IPS-NIHi11 (cell line): ENCODE measurements at regions not wholly inside any gene's neighbourhood (a gene's known extent, or its start where the extent isn't known, plus 50 kb on each side); places are given as distances from the start of the nearest gene placed in this dataset.
A peak's percentile ranks its signal among the peaks of the same experiment; 100 is the strongest.

Source experiments
- DNase-seq: peaks from one replicate; pipeline ENCODE4 v3.0.0; 2012; ENCODE audit warnings: mixed read lengths, low spot score

DNA sequence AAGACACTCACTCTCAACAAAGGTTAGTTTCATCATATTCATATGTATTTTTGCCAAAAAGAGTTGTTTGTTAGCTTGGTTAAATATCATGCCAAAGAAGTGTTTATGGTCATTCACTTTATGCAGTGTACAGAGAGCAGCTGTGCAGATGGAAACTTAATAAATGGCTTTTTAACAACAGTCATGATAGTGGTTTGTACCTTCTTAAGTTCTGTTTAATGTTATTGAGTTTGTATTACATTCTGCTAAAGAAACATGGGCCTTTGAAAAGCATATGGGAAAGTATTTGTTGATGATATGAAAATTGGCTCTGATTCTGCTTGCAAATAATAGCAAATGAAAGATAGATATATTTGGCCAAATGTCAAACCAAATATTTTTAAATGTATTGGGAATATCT is 607.3 kb downstream of the NCAM2 start:
- DNase-seq = no peak

DNA sequence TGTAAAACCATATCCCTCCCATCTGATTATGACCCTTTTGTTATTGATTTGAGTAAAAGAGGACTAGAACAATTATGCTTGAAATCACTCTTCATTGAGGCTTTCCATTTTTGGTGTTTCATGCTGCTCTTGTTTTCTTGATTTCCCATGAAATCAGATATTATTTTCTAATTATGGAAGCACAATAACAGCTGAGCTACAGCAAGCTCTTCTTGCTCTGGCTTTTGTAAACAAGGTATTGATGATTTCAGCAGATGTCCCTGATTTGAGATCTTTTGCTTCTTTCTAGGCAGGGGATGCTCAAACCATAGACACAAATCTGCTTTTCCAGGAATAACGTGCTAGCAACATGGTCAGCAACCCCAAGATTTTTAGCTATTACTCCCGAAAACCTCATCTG is 607.8 kb downstream of the NCAM2 start:
- DNase-seq = no peak

DNA sequence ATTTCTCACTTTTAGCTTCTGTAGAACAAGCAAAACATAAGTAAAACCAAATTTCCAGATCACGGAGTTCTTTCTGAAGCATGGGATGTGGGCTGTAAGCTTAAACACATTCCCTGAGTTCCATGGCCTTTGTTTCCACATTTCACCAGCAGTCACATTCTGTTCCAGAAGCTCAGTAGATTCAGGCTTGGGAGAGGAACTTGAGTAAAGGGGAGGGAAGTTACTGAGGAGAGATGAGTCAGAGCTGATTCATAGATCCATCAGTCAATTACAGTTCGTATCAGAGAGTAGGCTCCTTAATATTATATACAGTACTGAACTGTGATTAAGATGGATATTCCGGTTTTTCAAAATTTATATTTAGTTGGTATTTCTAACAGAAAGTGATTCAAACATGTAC is 614.3 kb downstream of the NCAM2 start:
- DNase-seq = peak; percentile 5

DNA sequence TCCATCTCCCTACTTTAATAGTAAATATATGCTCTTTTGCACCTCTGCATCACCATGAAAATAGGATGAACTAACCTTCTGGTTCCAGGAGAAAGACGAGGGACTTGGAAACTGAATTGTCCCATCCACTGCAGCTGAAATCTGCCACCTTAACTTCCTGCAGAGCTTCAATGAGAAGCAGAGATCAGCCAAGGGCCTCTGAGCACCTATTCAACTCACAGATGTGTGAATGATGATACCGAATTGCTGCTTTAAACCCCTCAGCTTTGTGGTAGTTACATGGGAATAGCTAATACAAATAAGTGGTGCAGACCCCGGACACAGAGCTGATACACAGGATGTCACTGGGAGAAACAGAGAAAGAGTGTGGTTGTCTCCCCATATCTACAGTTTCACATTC is 616.8 kb downstream of the NCAM2 start:
- DNase-seq = no peak

DNA sequence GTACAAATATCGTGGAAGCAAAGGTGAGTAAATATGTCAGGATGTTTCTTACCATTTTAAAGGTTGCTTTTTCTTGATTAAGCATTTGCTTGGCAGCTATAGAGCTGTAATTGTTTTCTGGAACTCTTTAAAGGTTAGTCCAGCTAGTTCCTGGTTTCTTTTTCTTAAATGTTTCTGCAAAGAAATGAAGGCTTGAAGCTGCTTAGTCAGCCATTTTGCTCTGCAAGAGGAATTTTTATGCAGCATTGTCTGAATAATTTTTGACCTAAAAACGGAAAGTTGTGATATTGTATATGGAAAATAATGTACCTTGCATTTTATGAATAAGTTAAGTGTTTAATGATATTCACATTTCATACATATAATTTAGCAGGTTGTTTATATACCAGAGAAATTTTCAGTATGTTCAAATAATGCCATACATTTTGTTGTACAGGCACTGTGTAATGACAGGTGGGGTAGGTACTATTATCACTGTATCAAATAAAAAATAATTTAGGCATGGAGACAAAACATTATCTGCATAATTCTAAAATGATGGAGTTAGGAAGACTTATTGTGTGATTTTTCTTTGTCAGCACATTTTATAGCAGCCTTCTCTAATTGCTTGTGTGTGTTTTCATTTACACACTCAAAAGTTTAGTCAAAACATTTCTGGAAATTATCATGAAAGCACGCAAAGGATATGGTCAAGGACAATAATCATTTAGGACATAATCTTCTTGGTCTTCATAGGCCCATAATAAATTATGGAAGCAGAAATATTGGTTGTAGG is 624.4 kb downstream of the NCAM2 start:
- DNase-seq = no peak

DNA sequence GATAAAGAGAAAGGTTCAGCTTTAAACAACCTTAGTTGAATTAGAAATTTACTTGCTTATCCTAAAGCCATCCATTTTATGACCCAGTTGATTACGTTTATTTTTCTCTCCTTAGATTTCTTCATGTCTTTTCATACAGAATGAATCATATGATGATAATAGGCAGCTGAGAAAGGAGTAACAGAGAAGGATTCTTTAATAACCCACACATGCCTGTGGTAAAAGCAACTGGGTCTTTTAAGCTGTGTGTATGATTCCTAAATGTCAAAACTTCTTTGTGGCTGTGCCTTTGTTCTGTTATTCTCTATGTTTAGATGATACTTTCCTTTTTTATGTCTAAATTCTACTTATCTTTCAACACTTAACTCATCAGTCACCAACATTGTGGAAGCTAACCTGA is 626.5 kb downstream of the NCAM2 start:
- DNase-seq = no peak

DNA sequence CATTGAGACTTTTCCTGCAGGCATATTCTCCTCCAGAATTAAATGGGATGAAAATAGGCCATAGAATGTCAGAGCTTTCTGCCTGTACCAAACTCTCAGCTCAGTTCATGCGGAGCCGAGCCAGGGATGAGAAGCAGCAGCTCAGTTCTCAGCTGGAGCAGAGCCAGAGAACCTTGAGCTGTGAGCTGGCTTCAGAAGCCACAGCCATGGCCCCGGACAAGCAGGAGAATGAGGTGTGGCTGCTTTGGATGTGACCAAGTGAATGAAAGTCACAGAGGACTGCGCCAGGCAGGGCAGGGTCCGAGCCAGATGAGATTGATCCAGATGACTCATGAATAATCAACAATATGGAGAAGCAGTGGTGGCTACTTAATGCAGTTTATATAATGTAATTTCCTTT is 633.8 kb downstream of the NCAM2 start:
- DNase-seq = no peak

DNA sequence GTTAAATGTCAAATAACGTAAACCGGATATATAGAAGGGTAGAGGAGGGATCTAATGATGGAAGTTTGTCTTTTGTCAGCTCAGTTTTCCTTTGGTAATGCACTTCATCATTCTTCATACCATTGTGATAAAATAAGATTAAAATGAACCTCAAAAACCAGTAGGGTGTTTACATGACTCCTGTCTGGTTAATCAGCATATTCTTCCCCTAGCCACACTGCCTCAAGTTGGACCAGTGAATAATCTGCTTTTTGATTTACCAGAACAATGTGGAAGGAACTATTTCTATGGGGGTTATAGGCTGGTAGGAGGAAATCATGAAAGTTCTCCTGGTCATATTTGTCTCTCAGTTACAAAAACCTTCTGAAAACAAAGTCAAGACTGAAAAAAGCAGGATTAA is 634.7 kb downstream of the NCAM2 start:
- no peak for DNase-seq

DNA sequence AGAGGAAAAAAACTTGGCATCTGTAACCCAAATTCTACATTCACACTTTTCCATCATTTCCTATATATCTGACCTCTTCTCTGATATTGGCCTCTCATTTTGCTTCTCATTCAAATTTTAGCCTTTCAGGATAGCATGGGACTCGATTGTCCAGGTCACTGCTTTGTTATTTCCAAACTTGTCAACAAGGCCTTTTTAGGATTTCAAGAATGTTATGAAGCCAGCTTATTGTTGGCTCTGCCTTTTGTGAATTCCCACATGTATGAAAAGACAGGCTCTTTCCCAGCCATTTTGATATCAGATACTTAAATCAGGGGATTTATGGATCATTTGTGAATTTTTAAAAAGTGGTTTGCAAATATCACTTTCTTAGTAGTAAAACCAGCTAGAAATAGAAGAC is 663.5 kb downstream of the NCAM2 start:
- no peak for DNase-seq

DNA sequence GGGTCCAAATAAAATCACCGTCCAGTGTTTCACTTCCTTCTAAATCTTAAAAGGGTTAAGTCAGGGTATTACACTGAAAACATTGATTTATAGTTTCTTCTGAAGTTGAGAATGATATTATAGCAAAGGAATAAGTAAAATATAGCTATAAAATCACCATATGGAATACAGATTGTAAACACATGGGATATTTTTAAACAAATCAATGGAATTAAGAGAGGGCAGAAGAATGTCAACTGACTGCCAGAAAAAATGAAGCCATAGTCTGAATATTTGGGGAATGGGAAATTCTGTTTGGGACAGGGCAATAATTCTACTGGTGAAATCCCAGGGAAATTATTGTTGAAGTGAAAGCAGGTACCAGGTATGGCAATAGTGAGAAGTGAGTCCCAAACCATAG is 664.6 kb downstream of the NCAM2 start:
- DNase-seq = no peak

DNA sequence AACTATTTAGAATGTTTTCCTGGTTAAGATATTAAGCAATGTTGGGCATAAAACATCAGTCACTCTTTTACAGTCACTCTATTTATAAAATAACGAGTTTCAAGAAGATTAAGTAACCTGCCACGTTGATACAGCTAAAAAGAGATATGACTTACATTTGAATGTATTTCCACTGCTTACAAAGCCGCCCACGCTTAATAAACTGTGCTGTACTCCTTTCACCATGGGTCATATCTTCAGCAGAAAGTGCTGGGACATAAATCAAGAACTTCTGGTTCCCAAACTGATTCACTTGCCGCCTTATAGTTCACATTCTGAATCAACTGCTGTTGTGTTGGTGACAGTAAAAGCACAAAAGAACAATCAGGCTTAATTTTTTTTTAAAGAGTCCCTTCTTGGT is 666.7 kb downstream of the NCAM2 start:
- DNase-seq = no peak

DNA sequence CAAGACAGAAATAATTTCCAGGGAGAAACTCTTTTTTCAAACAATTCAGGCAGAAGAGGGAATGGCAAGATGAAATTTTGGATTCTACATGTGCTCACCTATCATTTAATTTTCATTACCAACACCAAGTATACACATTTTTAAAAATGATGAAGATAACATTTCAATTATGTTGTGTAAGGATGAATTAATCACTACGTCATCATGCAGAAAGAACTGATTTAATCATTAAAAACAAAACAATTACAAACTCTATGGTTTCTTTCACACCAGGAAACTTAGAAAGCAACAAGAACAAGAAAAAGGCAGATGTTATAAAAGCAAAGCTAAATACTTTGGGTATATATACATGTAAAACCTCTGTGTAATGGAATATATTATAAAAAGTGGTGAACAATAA is 668.5 kb downstream of the NCAM2 start:
- DNase-seq = no peak

DNA sequence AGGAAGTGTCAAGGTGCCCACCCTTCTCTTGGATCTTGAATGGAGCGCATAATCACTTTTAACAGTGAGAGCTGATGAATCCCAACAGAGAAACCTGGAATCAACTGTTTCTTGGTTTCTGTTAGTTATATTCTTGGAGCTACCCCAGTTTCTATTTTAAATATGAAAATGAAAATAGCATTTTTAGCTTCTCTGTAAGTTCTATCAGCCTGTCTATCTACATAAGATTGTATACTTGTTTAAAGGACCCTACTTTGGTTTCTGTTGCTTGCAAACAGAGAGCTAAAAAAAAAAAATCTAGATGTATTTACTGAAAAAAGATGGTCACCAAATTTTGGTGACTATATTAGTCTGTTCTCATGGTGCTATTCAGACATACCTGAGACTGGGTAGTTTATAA is 670.0 kb downstream of the NCAM2 start:
- DNase-seq = no peak

DNA sequence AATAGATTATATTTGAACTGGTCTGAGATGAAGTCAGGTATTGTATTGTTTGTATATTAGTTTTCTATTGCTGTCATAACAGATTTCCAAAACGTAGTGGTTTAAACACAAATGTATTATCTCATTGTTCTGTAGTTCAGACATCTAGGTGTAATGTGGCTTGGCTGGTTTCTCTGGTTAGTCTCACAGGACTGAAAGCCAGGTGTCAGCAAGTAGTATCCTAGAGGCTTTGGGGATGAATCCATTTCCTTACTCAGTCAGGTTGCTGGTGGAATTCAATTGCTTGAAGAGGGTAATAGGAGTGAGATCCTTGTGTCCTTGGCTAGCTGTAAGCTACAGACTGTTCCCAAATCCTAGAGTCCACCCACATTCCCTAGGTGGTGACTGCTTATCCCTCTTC is 675.8 kb downstream of the NCAM2 start:
- no peak for DNase-seq

DNA sequence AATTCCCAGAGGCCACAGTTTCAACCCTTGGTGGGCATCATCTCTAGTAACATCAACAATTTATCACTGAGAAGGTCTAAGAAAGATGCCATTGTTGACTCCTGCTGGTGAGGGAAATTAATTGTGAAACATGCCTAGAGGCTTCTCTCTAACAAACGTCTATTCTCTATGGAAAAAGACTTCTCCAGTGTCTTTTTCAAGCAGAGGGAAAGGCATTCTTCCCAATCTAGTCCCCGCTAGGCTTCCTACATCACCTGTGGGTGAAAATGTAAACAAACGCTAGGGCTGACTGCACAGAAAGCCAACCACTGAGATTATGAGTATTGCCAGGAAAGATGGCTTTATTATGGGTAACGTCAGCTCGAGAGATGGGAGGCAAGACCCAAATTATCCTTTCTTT is 677.4 kb downstream of the NCAM2 start:
- no peak for DNase-seq

DNA sequence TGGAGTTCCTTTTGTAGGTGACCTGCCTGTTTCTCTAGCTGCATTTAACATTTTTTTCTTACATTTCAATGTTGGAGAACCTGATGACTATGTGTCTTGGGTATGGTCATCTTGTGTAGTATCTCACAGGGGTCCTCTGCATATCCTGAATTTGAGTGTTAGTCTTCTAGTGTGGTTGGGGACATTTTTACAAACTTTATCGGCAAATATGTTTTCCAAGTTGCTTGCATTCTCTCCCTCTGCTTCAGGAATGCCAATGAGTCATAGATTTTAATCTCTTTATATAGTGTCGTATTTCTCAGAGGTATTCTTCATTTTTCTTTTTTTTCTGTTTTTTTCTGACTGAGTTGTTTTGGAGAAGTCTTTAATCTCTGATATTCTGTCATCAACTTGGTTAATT is 684.0 kb downstream of the NCAM2 start:
- DNase-seq = no peak

DNA sequence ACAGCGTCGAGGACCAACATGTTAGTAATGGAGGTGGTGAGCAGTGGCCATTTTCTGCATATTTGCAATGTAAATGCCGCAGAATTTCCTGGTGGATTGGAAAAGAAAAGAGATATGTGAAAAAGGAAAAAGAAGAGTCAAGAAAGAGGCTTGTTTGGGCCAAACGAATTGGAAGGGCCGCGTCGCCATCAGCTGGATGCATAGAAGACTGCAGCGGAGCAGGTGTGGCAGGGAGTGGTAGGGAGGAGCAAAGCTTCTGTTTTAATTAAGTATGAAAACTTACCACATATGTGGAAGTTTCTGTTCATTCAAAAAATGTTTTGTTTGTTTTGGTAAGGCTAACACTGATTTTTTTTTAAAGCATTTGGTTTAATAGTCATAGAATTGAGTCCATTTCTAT is 690.7 kb downstream of the NCAM2 start:
- no peak for DNase-seq

DNA sequence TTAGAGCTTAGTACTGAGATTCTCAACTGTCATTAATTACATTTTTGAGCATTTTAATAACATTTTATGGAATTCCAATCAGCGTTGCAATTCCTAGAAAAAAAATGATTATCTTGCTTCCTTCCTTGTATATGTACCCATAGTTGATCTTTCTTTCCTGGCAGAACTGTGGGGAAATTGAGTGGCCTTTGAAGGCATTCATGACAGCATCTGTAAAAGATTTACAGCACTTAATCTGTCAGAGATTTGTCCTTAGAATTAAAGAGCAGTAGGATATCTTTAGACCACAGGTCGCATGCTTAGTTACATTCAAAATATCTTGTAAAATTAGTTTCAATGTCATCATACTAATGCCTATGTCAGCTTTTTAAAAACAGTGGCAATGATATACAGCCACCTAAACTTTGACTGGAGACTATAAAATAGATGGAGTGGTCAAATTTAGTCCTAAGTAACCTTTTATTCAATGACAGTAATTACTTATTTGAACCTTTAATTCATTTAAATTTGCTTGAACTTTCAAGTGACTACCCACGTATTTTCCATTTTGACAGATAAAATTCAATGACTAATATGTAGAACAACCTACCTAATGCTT is 692.0 kb downstream of the NCAM2 start:
- no peak for DNase-seq

DNA sequence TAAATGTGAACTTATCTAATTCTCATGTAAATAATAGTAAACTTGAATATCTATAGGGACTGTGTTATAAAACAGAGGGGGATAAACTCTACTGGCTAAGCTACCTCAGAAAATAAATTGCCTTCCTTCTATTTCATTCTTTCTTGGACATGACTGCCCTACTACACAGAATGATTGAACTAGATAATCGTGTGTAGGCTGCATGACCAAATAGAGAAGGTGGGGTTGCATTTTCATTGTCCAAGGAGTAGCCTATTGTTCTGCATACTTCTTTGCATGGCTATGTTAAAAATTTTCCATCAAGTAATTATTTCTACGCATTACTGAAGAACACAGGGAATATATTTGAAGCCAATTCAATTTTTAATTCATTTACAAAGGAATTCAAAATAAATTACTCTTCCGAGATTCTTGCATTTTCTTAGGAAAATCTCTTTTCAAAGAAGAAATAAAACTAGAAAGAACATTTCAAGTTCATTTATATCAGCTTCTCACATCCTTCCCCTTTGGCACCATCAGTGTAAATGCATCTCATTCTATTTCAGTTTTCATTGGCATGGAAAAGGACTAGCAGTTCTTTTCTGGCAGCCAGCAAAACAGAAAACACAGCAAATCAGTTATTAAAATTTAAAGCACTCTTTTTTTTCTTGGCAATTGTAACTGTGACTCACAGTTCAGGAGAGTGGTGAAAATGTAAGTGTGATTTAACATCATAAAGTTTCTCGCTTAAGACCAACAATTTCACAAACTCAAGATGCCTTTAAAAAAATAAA is 714.7 kb downstream of the NCAM2 start:
- no peak for DNase-seq

DNA sequence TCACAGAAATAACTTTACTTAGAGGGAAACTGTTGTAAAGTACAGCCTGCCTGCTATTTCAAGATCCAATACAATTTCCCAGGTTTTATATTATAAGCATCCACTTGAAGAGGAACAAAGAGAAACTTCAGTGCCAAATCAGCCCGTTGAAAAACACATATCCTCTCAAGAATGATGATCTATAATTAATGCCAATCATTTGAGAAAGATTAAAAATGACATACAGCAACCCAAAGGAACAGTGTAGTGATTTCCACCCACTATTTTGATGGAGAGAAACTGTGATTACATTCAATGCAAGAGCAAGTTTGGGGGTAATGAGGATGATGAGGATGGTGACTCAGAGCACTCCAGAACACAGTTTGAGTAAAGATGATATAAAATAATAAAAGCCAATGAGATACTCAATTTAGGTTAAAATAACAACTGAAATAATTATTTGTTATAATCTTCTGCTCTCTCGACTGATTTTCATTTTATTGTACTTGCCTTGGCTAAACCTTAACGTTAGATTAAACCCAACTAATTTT is 715.5 kb downstream of the NCAM2 start:
- DNase-seq = no peak

DNA sequence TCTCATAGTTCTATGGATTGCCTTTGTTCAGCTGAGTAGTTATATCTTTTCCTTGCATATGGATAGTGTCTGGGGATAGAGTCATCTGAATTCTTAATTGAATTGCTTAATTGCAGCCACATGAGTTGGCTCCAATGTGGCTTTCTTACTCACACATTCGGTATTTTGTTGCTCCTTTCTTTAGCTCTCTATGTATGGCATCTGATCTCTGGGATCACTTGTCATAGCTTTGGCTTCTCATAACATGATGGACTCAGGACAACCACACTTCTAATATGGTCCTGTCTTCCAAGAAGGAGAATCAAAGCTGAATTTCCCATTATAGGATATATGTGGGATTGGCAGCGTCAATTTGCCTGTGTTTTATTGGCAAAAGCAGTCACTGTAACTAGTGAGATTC is 716.2 kb downstream of the NCAM2 start:
- no peak for DNase-seq

DNA sequence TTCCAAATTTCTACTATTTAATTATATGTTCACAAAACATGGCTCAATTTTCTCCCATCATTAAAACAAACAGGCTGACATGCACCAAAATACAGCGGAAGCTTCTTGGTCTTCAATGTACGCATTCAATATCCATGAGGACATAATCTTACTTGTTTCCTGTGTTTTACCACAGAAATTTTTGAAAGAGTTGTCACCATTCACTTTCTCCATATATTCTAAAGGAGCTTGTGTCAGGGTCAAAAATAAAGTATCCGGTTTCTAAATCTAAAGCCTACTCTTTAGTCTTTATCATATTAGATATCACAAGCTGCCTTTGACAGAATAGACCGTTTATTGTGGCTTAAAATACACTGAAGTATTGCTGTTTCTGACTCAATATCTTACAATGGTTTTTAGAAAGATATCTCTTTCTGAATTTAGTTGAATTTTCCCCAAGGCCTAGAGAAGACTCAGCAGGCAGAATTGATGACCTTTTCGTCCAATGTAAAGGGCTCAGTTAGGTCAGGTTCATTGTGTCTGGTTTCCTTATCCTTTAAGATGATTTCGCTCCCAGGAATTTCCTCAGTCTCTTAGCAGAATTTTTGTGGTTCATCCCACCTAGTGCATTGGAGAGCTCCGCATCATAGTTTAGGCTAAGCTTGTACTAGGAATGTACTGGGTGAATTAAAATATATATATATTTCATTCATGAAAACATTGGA is 717.2 kb downstream of the NCAM2 start:
- no peak for DNase-seq

DNA sequence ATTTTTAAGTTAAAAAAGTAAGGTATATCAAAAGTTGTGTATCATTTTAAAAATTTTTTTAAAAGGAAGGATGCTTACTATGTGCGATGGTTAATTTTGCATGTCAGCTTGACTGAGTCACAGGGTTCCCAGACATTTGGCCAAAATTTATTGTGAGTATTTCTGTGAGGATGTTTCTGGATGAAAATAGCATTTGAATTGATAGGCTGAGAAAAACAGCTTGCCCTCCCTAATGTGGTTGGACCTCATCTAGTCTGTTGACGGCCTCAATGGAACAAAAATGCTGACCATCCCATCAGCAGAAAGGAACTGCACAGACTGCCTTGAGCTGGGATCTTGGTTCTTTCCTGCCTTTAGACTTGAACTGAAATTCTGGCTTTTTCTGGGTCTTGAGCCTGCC is 724.5 kb downstream of the NCAM2 start:
- DNase-seq = no peak
